CD14-positive monocyte (primary cell): ENCODE measurements at regions not wholly inside any gene's neighbourhood (a gene's known extent, or its start where the extent isn't known, plus 50 kb on each side); places are given as distances from the start of the nearest gene placed in this dataset.

Experiments used
- DNase-seq, 3 donors: peaks; one replicate each; pipeline ENCODE4 v3.0.0-alpha.2; 2011 to 2022
- H2AFZ ChIP-seq: 2 replicates; pipeline ENCODE4 v1.6.0; 2012; ENCODE audit warnings: mild to moderate bottlenecking, low read depth, low read length, inconsistent platforms; ENCODE audit not compliant: insufficient read depth, poor library complexity, severe bottlenecking
- H3K27ac ChIP-seq, 2 donors: 1 replicate in 1 of 2; 2 replicates in 1 of 2; pipeline ENCODE4 v1.5.1; 2012 to 2013; ENCODE audit warnings: low read length in 2 of 2, control low read depth in 1 of 2, inconsistent platforms in 1 of 2, low read depth in 1 of 2, mild to moderate bottlenecking in 1 of 2
- H3K27me3 ChIP-seq, 2 donors: one replicate each; pipeline versions ENCODE4 v1.6.0 to v1.6.1; 2011 to 2013; ENCODE audit warnings: low read length in 2 of 2; ENCODE audit not compliant: control insufficient read depth in 2 of 2, insufficient read depth in 2 of 2
- H3K36me3 ChIP-seq, 2 donors: replicated peaks in 1 of 2; 1 replicate in 1 of 2; 2 replicates in 1 of 2; pipeline versions ENCODE4 v1.5.1 to v1.6.1; 2012 to 2013; ENCODE audit warnings: low read length in 2 of 2, control low read depth in 1 of 2, inconsistent platforms in 1 of 2, mild to moderate bottlenecking in 1 of 2; ENCODE audit not compliant: insufficient read depth in 2 of 2, control insufficient read depth in 1 of 2
- H3K4me1 ChIP-seq, 2 donors: 1 replicate in 1 of 2; 2 replicates in 1 of 2; pipeline versions ENCODE4 v1.5.1 to v1.6.1; 2012 to 2013; ENCODE audit warnings: low read length in 2 of 2, control low read depth in 1 of 2, inconsistent platforms in 1 of 2, mild to moderate bottlenecking in 1 of 2, moderate library complexity in 1 of 2; ENCODE audit not compliant: insufficient read depth in 2 of 2, control insufficient read depth in 1 of 2
- H3K4me2 ChIP-seq: replicated peaks from 2 replicates; pipeline ENCODE3; 2012; ENCODE audit warnings: low read length, moderate library complexity, mild to moderate bottlenecking; ENCODE audit not compliant: poor library complexity, severe bottlenecking; ENCODE audit errors: extremely low read depth
- H3K4me3 ChIP-seq, 3 experiments: fragments of 200-600 bp in 1 of 3; sonication (generic) in 1 of 3; replicated peaks in 1 of 3; 1 replicate in 2 of 3; 2 replicates in 1 of 3; pipeline ENCODE4 v1.5.1; 2011 to 2013; ENCODE audit warnings: low read length in 3 of 3, mild to moderate bottlenecking in 3 of 3, control low read depth in 2 of 3, low read depth in 2 of 3, inconsistent platforms in 1 of 3, moderate library complexity in 1 of 3
- H3K79me2 ChIP-seq: 2 replicates; pipeline ENCODE4 v1.6.0; 2012; ENCODE audit warnings: mild to moderate bottlenecking, control low read depth, inconsistent platforms, low read length, moderate library complexity; ENCODE audit not compliant: insufficient read depth
- H3K9ac ChIP-seq: 2 replicates; pipeline ENCODE4 v1.6.0; 2017; ENCODE audit warnings: low read length, mild to moderate bottlenecking; ENCODE audit not compliant: insufficient read depth, poor library complexity, severe bottlenecking
- H3K9me3 ChIP-seq, 2 donors: replicated peaks in 1 of 2; 1 replicate in 1 of 2; 2 replicates in 1 of 2; pipeline versions ENCODE4 v1.5.1 to v1.6.1; 2012 to 2013; ENCODE audit warnings: low read length in 2 of 2, control low read depth in 1 of 2; ENCODE audit not compliant: control insufficient read depth in 1 of 2, insufficient read depth in 1 of 2
- H4K20me1 ChIP-seq: 2 replicates; pipeline ENCODE4 v1.6.0; 2012; ENCODE audit warnings: mild to moderate bottlenecking, low read length, control low read depth, moderate library complexity; ENCODE audit not compliant: insufficient read depth
- H3K27ac Mint-ChIP-seq, 7 donors: one replicate each; pipeline ENCODE4 v1.8.0; 2020; ENCODE audit warnings: mild to moderate bottlenecking in 7 of 7, mixed read lengths in 7 of 7, moderate library complexity in 6 of 7, inconsistent platforms in 2 of 7
- H3K27me3 Mint-ChIP-seq, 3 donors: one replicate each; pipeline ENCODE4 v1.8.0; 2021 to 2022; ENCODE audit warnings: low read depth in 3 of 3, mild to moderate bottlenecking in 3 of 3, mixed read lengths in 3 of 3, moderate library complexity in 3 of 3, inconsistent platforms in 1 of 3
- H3K36me3 Mint-ChIP-seq, 2 donors: one replicate each; pipeline ENCODE4 v1.8.0; 2020; ENCODE audit warnings: mixed read lengths in 2 of 2, inconsistent platforms in 1 of 2, mild to moderate bottlenecking in 1 of 2
- H3K4me1 Mint-ChIP-seq: one replicate; pipeline ENCODE4 v1.8.0; 2020; ENCODE audit warnings: mild to moderate bottlenecking, mixed read lengths
- H3K4me3 Mint-ChIP-seq, 2 donors: one replicate each; pipeline ENCODE4 v1.8.0; 2020; ENCODE audit warnings: mild to moderate bottlenecking in 2 of 2, mixed read lengths in 2 of 2, moderate library complexity in 1 of 2
- H3K9me3 Mint-ChIP-seq, 7 donors: one replicate each; pipeline ENCODE4 v1.8.0; 2020 to 2022; ENCODE audit warnings: mixed read lengths in 7 of 7, mild to moderate bottlenecking in 6 of 7, moderate library complexity in 6 of 7, inconsistent platforms in 2 of 7
- WGBS: methylation state at CpG from one replicate; pipeline ENCODE4 v1.1.5; 2013; ENCODE audit warnings: missing lambda C conversion rate; ENCODE audit not compliant: insufficient coverage; 5-methylcytosine and 5-hydroxymethylcytosine counted together
- intact Hi-C, 2 donors: fragments of 100-400 bp; cut with micrococcal nuclease; formaldehyde crosslinking; loops; one replicate each; pipeline versions ENCODE4 v1.15.0 to v1.15.1; 2023
- TF ChIP-seq, protein P1 (sequence below): fragments of 200-600 bp; IDR thresholded peaks from one replicate; pipeline ENCODE4 v1.8.0; 2022; ENCODE audit warnings: antibody characterized with exemption, mild to moderate bottlenecking

DNA sequence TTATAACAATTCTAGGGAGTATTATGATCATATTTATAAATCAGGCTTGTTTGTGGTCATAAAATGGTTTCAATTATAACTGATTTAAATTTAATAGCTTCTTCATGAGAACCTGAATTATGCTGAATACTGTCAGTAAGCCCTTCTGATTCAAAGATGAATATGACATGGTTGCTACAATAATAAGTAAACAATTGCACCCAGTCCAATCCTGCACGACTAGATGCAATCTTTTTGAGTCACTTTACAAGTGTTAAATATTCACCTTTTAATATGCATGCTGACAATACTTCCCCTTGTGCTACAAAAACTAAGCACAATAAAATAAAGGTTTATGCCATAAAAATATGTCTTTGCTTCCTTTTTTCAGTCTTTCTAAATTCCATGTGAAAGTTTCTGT lies 325.2 kb downstream of the KCNJ3 start:
- no peaks in the 10 kb centered on the region for H3K9me3 ChIP-seq
- no peaks in the 10 kb centered on the region for H3K27me3 ChIP-seq
- intact Hi-C loops = no loop called here
- H3K36me3 Mint-ChIP-seq = no peaks in the 10 kb centered on the region
- no peak for DNase-seq
- no peak overlapping the region for H3K27ac Mint-ChIP-seq
- peaks cover 0 to 8% (median 0%) of the 10 kb centered on the region in 7 donors for H3K9me3 Mint-ChIP-seq
- no peak overlapping the region for H2AFZ ChIP-seq
- H3K36me3 ChIP-seq = no peaks in the 10 kb centered on the region
- no peak overlapping the region for H3K4me2 ChIP-seq
- no peaks in the 10 kb centered on the region for H4K20me1 ChIP-seq
- no peaks in the 10 kb centered on the region for H3K4me1 Mint-ChIP-seq
- 100% methylated on average over 1 of the region's 1 CpG for WGBS
- no peaks in the 10 kb centered on the region for H3K4me1 ChIP-seq
- no peak overlapping the region for H3K4me3 ChIP-seq
- no peaks in the 10 kb centered on the region for H3K27me3 Mint-ChIP-seq
- H3K79me2 ChIP-seq = no peaks in the 10 kb centered on the region
- H3K9ac ChIP-seq = no peak overlapping the region
- no peak overlapping the region for H3K27ac ChIP-seq
- TF ChIP-seq, protein P1, sequence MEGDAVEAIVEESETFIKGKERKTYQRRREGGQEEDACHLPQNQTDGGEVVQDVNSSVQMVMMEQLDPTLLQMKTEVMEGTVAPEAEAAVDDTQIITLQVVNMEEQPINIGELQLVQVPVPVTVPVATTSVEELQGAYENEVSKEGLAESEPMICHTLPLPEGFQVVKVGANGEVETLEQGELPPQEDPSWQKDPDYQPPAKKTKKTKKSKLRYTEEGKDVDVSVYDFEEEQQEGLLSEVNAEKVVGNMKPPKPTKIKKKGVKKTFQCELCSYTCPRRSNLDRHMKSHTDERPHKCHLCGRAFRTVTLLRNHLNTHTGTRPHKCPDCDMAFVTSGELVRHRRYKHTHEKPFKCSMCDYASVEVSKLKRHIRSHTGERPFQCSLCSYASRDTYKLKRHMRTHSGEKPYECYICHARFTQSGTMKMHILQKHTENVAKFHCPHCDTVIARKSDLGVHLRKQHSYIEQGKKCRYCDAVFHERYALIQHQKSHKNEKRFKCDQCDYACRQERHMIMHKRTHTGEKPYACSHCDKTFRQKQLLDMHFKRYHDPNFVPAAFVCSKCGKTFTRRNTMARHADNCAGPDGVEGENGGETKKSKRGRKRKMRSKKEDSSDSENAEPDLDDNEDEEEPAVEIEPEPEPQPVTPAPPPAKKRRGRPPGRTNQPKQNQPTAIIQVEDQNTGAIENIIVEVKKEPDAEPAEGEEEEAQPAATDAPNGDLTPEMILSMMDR = no peak
- no peak overlapping the region for H3K4me3 Mint-ChIP-seq

DNA sequence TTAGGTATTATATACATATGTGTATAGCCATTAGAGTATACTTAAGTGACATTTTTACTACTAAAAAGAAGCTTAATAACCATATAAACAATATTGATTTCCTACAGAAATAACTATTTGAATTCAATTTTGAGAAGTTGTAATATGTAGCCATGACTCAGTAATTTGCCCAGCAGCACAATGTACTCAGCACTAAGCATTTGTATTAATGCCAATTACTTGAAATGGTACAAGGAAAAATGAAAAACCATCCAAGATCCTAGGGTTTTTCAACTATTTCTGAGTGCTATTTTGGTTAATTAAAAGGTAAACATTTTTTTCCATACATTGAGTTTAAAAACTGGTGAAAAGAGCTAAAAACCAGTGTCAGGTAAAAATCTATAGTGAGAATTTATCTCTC lies 324.0 kb downstream of the KCNJ3 start:
- no peaks in the 10 kb centered on the region for H3K36me3 Mint-ChIP-seq
- H3K27me3 Mint-ChIP-seq = no peaks in the 10 kb centered on the region
- no peak overlapping the region for H3K27ac Mint-ChIP-seq
- H3K9ac ChIP-seq = no peak overlapping the region
- H2AFZ ChIP-seq = no peak overlapping the region
- H3K9me3 Mint-ChIP-seq = peaks cover 0 to 6% (median 0%) of the 10 kb centered on the region in 7 donors
- H3K4me1 ChIP-seq = no peaks in the 10 kb centered on the region
- H3K79me2 ChIP-seq = no peaks in the 10 kb centered on the region
- no peak overlapping the region for H3K4me2 ChIP-seq
- no peaks in the 10 kb centered on the region for H3K36me3 ChIP-seq
- intact Hi-C loops = no loop called here
- no peak overlapping the region for H3K27ac ChIP-seq
- no peaks in the 10 kb centered on the region for H3K9me3 ChIP-seq
- no peak overlapping the region for H3K4me3 Mint-ChIP-seq
- no peaks in the 10 kb centered on the region for H4K20me1 ChIP-seq
- no peaks in the 10 kb centered on the region for H3K27me3 ChIP-seq
- TF ChIP-seq, protein P1 = no peak
- no peak for DNase-seq
- no peaks in the 10 kb centered on the region for H3K4me1 Mint-ChIP-seq
- no peak overlapping the region for H3K4me3 ChIP-seq
